Muscle of leg (tissue), 3 donors: ENCODE measurements at regions not wholly inside any gene's neighbourhood (a gene's known extent, or its start where the extent isn't known, plus 50 kb on each side); places are given as distances from the start of the nearest gene placed in this dataset.

ENCODE experiments used
- DNase-seq: peaks from one replicate; pipeline ENCODE4 v3.0.0; 2013
- H3K27ac ChIP-seq: one replicate; pipeline ENCODE4 v1.5.1; 2013; ENCODE audit warnings: mild to moderate bottlenecking, low read length, control low read depth
- H3K27me3 ChIP-seq: one replicate; pipeline ENCODE4 v1.6.1; 2013; ENCODE audit warnings: low read length; ENCODE audit not compliant: control insufficient read depth, insufficient read depth
- H3K36me3 ChIP-seq: one replicate; pipeline ENCODE4 v1.6.1; 2013; ENCODE audit warnings: low read length; ENCODE audit not compliant: control insufficient read depth, insufficient read depth
- H3K4me1 ChIP-seq: one replicate; pipeline ENCODE4 v1.6.1; 2013; ENCODE audit warnings: low read length; ENCODE audit not compliant: control insufficient read depth, insufficient read depth
- H3K4me3 ChIP-seq: one replicate; pipeline ENCODE4 v1.5.1; 2013; ENCODE audit warnings: low read length, control low read depth
- H3K9me3 ChIP-seq: replicated peaks from 2 replicates; pipeline ENCODE4 v1.6.1; 2013; ENCODE audit warnings: low read depth, low read length; ENCODE audit not compliant: control insufficient read depth
- WGBS: methylation state at CpG from one replicate; pipeline ENCODE4 v1.1.5; 2013; ENCODE audit warnings: missing lambda C conversion rate; ENCODE audit not compliant: insufficient coverage; 5-methylcytosine and 5-hydroxymethylcytosine counted together

DNA sequence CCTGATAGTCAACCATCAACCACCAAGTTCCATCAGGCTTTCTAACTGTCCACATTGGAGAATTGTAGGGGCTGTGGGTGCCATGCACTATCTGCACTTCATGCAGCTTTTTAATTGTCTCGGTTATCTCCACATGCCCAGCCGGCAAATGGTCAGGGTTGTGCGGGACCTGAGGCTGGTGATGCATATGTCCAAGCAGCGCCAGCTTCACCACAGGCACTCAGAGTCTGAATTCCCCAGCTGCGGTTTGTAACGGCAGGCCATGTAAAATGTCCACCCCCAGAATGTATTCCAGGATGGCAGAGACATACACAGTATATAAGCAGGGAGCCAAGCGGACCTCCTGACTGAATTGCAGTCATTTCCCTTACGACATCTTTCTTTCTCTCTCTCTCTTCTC, 435.6 kb downstream of the DYNC2H1 start:
- H3K36me3 ChIP-seq: no peaks in the 10 kb centered on the region
- H3K4me3 ChIP-seq: no peak overlapping the region
- H3K27ac ChIP-seq: no peak overlapping the region
- H3K27me3 ChIP-seq: no peaks in the 10 kb centered on the region
- H3K4me1 ChIP-seq: no peaks in the 10 kb centered on the region
- 95% methylated on average over 7 of the region's 8 CpGs for WGBS
- H3K9me3 ChIP-seq: peaks cover 18% of the 10 kb centered on the region
- no peak for DNase-seq

DNA sequence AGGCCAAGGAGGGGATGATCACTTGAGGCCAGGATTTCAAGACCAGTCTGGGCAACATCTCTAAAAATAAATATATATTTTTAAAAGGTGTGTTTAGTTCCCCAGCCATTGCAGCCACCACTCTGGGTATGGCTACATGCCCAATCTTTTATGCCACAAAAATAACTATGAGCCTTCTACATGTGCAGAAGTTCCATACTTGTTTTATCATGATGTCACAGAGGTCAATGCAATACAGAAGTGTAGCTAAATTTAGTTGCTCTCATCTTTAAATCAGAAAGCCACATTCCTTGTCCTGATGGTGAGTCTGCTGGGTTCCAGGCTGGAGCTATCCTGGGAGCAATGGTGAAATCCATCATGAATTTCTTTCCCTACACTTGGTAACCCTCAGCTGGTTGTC, 436.3 kb downstream of the DYNC2H1 start:
- no peak overlapping the region for H3K27ac ChIP-seq

DNA sequence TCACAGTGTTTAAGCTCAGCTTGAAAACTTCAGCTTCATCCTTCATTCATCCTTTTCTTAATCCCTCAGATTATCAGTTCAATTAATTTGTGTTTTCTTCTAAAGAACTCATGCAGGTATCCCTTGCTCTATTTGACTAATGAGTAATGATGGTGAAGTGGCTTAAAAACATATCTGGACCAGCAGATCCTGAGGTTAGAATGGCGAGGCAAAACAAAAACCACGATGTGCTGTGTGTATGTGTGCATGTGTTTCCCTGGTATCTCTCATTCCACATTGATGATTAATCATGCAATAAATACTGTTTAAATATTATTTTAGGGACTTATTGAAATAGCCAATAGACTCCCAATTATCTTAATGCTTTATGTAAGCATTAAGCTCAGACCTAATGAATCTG, 437.0 kb downstream of the DYNC2H1 start:
- no peak overlapping the region for H3K27ac ChIP-seq
- H3K36me3 ChIP-seq: no peaks in the 10 kb centered on the region
- no CpG with 5 or more reads among the region's 2 CpGs for WGBS
- H3K9me3 ChIP-seq: peaks cover 10% of the 10 kb centered on the region
- no peaks in the 10 kb centered on the region for H3K4me1 ChIP-seq
- DNase-seq: no peak
- no peaks in the 10 kb centered on the region for H3K27me3 ChIP-seq
- H3K4me3 ChIP-seq: no peak overlapping the region

More for the DNA sequence above, 436.3 kb downstream of the DYNC2H1 start:
- Histone ChIP-seq H3K9me3 (peaks cover 17% of the 10 kb centered on the region), H3K4me3 (no peak overlapping the region), H3K27me3 (no peaks in the 10 kb centered on the region), H3K36me3 (no peaks in the 10 kb centered on the region), H3K4me1 (no peaks in the 10 kb centered on the region)
- DNase-seq: no peak

DNA sequence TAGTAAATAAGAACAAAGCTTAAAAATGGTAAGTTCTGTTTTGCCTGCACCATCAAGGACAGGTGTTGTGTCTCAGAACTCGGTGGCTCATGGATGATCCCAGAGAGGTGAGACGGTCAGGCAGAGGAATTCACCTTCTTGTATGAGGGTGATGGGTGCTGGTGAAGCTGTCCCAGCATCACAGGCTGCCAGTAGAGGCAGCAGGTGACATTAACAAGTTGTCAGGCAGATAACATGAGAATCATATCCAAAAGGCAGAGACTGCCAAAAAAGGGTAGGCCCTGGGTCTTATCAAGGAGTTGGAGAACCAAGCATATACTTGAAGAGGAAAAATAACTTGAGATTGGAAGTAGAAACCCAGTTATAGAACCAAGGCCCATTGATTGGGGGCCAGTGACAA, 437.8 kb downstream of the DYNC2H1 start:
- no peak overlapping the region for H3K27ac ChIP-seq
- DNase-seq: no peak
- WGBS: 100% methylated on average over 2 of the region's 2 CpGs

DNA sequence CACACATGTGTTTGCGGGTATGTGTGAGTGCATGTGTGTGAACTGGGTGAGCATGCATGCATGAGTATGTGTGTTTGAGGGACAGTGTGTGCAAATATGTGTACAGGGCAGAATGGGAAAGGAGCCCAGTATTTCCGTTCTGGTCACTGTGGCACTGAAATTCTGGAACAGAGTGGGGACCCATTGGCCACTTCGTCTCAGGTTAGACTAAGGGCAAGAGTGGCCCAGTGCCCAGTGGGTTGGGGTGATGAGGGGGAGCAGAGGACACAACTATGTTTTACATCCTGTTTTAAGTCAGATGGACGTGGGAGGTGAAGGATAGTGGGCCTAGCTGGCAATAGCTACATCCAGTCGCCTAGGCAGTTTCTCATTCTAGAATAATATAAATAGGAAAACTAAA, 438.5 kb downstream of the DYNC2H1 start:
- Histone ChIP-seq H3K27me3 (no peaks in the 10 kb centered on the region), H3K27ac (no peak overlapping the region), H3K4me1 (no peaks in the 10 kb centered on the region), H3K36me3 (no peaks in the 10 kb centered on the region), H3K9me3 (no peaks in the 10 kb centered on the region), H3K4me3 (no peak overlapping the region)
- no peak for DNase-seq
- 87% methylated on average over 3 of the region's 5 CpGs for WGBS

More for the DNA sequence above, 437.8 kb downstream of the DYNC2H1 start:
- H3K36me3 ChIP-seq: no peaks in the 10 kb centered on the region
- no peaks in the 10 kb centered on the region for H3K4me1 ChIP-seq
- H3K27me3 ChIP-seq: no peaks in the 10 kb centered on the region
- no peak overlapping the region for H3K4me3 ChIP-seq
- peaks cover 3% of the 10 kb centered on the region for H3K9me3 ChIP-seq

DNA sequence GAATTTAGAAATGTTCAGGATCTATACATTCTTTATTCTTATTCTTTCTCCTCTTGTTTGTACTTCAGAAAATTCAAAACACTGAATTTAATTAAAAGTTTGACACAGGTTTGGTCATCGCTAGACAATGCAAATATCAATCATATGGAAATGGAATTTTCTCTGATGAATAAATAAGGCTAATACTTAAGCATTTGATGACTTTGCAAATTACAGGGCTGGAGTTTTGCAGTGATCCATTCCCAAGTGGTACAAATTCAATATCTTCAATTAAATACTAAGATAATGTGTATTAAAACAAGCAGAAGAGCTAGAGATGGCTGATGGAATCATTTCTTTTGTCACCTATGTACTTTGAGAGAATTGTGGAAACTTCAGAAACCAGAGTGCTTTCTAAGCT, 439.6 kb downstream of the DYNC2H1 start:
- no peak for DNase-seq
- H3K27me3 ChIP-seq: no peaks in the 10 kb centered on the region
- no CpG with 5 or more reads among the region's 1 CpG for WGBS
- H3K4me3 ChIP-seq: no peak overlapping the region
- H3K27ac ChIP-seq: no peak overlapping the region
- no peaks in the 10 kb centered on the region for H3K4me1 ChIP-seq
- no peaks in the 10 kb centered on the region for H3K9me3 ChIP-seq
- H3K36me3 ChIP-seq: no peaks in the 10 kb centered on the region

DNA sequence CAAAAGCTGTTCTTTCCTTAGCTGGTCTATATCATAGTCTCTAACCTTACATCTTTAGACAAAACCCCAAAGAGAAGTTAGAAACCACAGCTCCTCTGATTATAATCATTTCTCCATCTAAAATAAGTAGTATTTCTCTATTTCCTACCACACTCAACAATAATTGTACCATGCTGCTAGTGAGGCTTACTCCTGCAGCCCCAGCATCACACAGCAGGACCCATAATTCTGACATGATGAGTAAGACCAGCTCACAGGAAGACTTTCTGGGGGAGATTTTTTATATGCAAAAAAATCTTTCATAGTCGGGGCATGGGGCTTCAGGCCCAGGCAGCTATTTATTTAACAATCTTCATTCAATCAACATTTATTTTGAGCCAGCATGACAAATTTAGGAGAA, 441.6 kb downstream of the DYNC2H1 start:
- Histone ChIP-seq H3K4me3 (no peak overlapping the region), H3K27me3 (no peaks in the 10 kb centered on the region), H3K36me3 (no peaks in the 10 kb centered on the region), H3K9me3 (no peaks in the 10 kb centered on the region), H3K27ac (no peak overlapping the region), H3K4me1 (no peaks in the 10 kb centered on the region)
- WGBS: no CpG with 5 or more reads among the region's 1 CpG
- no peak for DNase-seq

DNA sequence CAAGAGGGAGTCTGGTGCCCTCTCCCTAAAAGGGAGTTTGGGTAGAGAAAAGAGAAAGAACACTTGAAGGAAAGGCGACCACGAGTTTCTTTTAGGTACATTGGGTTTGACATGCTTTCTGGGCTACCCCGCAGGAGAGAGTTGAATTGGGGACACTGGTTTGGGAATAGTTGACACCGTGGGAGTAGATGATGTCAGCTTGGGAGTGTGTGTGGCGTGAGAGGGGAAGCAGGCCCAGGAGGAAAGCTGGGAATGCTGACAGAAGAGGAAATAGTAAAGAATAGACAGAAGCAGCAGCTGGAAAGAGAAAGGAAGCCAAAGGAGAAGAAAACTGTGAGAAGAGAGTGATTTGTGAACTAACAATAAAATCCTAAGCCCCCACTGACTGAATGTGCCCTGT, 442.9 kb downstream of the DYNC2H1 start:
- Histone ChIP-seq H3K4me3 (no peak overlapping the region), H3K36me3 (no peaks in the 10 kb centered on the region)
- WGBS: 57% methylated on average over 4 of the region's 5 CpGs

DNA sequence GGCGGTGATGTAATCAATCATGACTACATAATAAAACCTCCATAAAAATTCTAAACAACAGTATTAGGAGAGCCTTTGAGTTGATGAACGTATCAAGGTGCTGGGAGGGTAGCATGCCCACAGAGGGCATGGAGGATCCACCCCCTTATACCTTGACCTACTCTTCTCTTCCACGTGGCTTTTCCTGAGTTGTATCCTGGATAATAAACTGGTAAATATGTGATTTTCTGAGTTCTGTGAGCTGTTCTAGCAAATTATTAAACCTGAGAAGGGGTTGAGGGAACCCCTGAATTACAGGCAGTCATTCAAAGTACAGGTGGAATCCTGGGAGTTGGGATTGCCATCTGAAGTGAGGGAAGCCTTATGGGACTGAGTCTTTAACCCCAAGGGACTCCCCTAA, 446.9 kb downstream of the DYNC2H1 start:
- DNase-seq: no peak
- H3K27ac ChIP-seq: no peak overlapping the region
- H3K9me3 ChIP-seq: no peaks in the 10 kb centered on the region
- H3K36me3 ChIP-seq: no peaks in the 10 kb centered on the region
- no peaks in the 10 kb centered on the region for H3K27me3 ChIP-seq
- no peaks in the 10 kb centered on the region for H3K4me1 ChIP-seq
- H3K4me3 ChIP-seq: no peak overlapping the region
- WGBS: no CpG with 5 or more reads among the region's 3 CpGs

More for the DNA sequence above, 442.9 kb downstream of the DYNC2H1 start:
- DNase-seq: peak; percentile 26
- H3K9me3 ChIP-seq: no peaks in the 10 kb centered on the region
- H3K4me1 ChIP-seq: no peaks in the 10 kb centered on the region
- H3K27me3 ChIP-seq: no peaks in the 10 kb centered on the region
- no peak overlapping the region for H3K27ac ChIP-seq

DNA sequence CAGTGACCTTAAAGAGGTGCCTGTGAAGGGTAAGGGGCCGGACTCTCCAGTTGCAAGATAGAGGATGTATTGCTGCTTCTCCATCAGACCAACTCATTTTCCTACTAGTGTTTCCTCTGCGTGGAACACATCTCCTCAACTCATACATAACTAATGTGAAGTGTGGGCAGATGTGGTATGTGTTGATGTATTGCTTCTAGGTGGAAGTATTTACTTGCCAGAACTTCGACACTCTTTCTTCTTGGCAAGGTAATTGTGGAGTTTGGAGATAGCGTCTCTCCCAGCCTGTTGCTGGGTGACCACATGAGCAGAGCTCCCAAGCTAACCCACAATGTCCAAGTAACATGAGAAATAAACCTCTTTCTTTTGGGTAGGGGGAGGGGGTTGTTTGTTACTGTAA, 456.9 kb downstream of the DYNC2H1 start:
- no peaks in the 10 kb centered on the region for H3K36me3 ChIP-seq
- H3K9me3 ChIP-seq: no peaks in the 10 kb centered on the region
- H3K4me1 ChIP-seq: no peaks in the 10 kb centered on the region
- no peaks in the 10 kb centered on the region for H3K27me3 ChIP-seq
- no peak overlapping the region for H3K27ac ChIP-seq
- no CpG with 5 or more reads among the region's 4 CpGs for WGBS
- H3K4me3 ChIP-seq: no peak overlapping the region
- no peak for DNase-seq

DNA sequence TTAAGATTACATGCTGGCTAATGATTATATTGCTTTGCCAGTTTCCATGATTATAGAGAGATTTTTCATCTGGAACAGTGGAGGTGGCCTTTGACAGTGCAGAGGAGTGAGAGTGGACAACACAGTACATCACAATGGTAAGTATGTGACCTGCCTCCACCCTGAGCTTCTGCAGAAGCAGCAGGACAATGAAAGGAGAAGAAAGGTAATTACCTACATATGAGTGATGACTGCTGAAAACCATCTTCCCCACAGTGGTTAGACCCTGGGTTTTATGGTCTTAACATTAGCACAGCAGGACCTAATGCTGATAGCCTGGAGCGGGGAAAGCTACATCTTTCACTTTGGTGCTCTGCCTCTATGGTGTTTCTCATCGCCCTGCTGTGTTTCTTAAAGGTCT, 454.7 kb upstream of the DDI1 start:
- H3K9me3 ChIP-seq: no peaks in the 10 kb centered on the region
- 61% methylated on average over 2 of the region's 2 CpGs for WGBS
- no peak overlapping the region for H3K4me3 ChIP-seq
- no peak for DNase-seq
- no peaks in the 10 kb centered on the region for H3K36me3 ChIP-seq
- no peak overlapping the region for H3K27ac ChIP-seq
- no peaks in the 10 kb centered on the region for H3K27me3 ChIP-seq
- peaks cover 2% of the 10 kb centered on the region for H3K4me1 ChIP-seq
